MCF 10A (cell line): ENCODE measurements at regions not wholly inside any gene's neighbourhood (a gene's known extent, or its start where the extent isn't known, plus 50 kb on each side); places are given as distances from the start of the nearest gene placed in this dataset.

Experiments
- BruUV-seq: library from RNA; stranded (reverse); fragments of 400-500 nt; replicated peaks from 2 replicates; lab custom pipeline; 2021; lab: Mats Ljungman, UMichigan
- CTCF ChIA-PET: fragments of 300-600 bp; sonication (Branson Sonifier 250); formaldehyde crosslinking; extraction: SDS; loops from one replicate; lab custom pipeline; 2021; ENCODE audit warnings: antibody characterized with exemption, inconsistent platforms; lab: Yijun Ruan, JAX
- POLR2A ChIA-PET: fragments of 300-600, 350-650 bp; sonication (Branson Sonifier 250); formaldehyde crosslinking; extraction: SDS; loops from one replicate; lab custom pipeline; 2020; ENCODE audit warnings: antibody characterized with exemption, inconsistent platforms; lab: Yijun Ruan, JAX
- DNase-seq: peaks from one replicate; pipeline ENCODE4 v3.0.0-alpha.2; 2018; ENCODE audit not compliant: unreplicated experiment
- H3K27ac Mint-ChIP-seq: one replicate; pipeline ENCODE4 v1.8.0; 2022; ENCODE audit warnings: mild to moderate bottlenecking, low read depth, mixed read lengths; ENCODE audit not compliant: unreplicated experiment
- H3K27me3 Mint-ChIP-seq: one replicate; pipeline ENCODE4 v1.8.0; 2022; ENCODE audit warnings: mixed read lengths; ENCODE audit not compliant: insufficient read depth, unreplicated experiment
- H3K36me3 Mint-ChIP-seq: one replicate; pipeline ENCODE4 v1.8.0; 2022; ENCODE audit warnings: mild to moderate bottlenecking, moderate library complexity, mixed read lengths; ENCODE audit not compliant: insufficient read depth, unreplicated experiment
- H3K4me1 Mint-ChIP-seq: one replicate; pipeline ENCODE4 v1.8.0; 2022; ENCODE audit warnings: mixed read lengths; ENCODE audit not compliant: insufficient read depth, unreplicated experiment
- H3K4me3 Mint-ChIP-seq: one replicate; pipeline ENCODE4 v1.8.0; 2022; ENCODE audit warnings: mild to moderate bottlenecking, moderate library complexity, mixed read lengths; ENCODE audit not compliant: unreplicated experiment
- H3K9me3 Mint-ChIP-seq: one replicate; pipeline ENCODE4 v1.8.0; 2022; ENCODE audit warnings: mixed read lengths; ENCODE audit not compliant: unreplicated experiment
- intact Hi-C: fragments of 100-400 bp; cut with micrococcal nuclease; formaldehyde crosslinking; loops from 2 replicates; pipeline ENCODE4 v1.14.1; 2022
- TF ChIP-seq, protein P1 (sequence below): fragments of 200-600 bp; IDR thresholded peaks from one replicate; pipeline ENCODE4 v1.8.0; 2022; ENCODE audit warnings: antibody characterized with exemption, mild to moderate bottlenecking; ENCODE audit not compliant: unreplicated experiment

DNA sequence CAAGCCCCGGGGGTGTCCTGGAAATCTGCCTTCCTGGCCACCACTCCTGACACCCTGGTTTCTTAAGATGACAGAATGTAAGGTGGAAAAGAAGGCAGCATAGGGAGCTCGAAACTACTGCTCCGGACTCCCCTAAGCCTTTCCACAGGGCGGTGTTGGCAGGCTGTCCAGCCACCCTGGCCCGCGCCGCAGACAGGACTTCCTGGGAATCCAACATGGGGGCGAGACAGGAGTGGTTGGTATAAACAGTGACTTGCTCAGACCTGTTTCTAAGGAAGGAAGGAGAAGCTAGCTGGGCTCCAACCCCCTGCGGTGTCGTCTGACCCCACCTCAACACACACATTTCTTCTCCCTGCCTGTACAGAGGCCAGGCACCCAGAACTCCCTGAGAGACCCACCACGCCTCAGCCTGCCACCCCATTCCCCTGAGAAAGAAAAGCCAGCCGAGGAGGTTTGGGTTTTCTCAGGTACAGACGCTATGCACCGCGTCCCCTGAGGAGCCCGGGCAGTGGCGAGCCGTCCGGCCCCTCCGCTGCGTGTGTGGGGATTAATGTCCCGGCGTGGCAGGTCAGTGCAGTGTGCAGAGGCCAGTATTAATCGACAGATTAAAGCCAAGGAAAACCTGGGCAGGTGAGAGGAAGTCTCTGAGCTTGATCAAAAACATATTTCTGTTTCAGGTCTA is 349.6 kb upstream of the MKI67 start:
- Mint-ChIP-seq H3K36me3 (no peaks in the 10 kb centered on the region), H3K4me3 (no peak overlapping the region), H3K27me3 (no peaks in the 10 kb centered on the region), H3K9me3 (no peaks in the 10 kb centered on the region), H3K4me1 (no peaks in the 10 kb centered on the region), H3K27ac (no peak overlapping the region)
- TF ChIP-seq, protein P1, sequence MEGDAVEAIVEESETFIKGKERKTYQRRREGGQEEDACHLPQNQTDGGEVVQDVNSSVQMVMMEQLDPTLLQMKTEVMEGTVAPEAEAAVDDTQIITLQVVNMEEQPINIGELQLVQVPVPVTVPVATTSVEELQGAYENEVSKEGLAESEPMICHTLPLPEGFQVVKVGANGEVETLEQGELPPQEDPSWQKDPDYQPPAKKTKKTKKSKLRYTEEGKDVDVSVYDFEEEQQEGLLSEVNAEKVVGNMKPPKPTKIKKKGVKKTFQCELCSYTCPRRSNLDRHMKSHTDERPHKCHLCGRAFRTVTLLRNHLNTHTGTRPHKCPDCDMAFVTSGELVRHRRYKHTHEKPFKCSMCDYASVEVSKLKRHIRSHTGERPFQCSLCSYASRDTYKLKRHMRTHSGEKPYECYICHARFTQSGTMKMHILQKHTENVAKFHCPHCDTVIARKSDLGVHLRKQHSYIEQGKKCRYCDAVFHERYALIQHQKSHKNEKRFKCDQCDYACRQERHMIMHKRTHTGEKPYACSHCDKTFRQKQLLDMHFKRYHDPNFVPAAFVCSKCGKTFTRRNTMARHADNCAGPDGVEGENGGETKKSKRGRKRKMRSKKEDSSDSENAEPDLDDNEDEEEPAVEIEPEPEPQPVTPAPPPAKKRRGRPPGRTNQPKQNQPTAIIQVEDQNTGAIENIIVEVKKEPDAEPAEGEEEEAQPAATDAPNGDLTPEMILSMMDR = no peak
- no peak for DNase-seq
- BruUV-seq = no TSS peak
- ChIA-PET POLR2A (no interaction called here), CTCF (no interaction called here)
- intact Hi-C loops = no loop called here

DNA sequence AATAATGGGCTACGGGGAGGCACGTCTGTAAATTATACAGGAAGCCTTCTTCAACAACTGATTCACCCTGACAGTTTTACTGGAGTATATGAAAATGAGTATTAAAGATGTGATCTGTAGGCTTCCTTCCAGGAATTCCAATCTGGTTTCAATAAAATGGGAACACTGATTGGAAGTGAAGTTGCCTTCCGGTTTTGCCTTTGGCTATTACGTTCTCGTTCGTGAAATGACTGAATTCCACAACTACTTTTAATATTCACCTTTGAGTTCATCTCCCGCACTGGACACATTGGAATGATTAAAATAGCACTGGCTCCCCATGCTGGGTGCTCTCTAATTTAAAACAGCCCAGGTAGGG is 350.1 kb upstream of the MKI67 start:
- Mint-ChIP-seq H3K4me1 (no peaks in the 10 kb centered on the region), H3K4me3 (no peak overlapping the region), H3K27ac (no peak overlapping the region), H3K36me3 (no peaks in the 10 kb centered on the region), H3K27me3 (no peaks in the 10 kb centered on the region), H3K9me3 (no peaks in the 10 kb centered on the region)
- TF ChIP-seq, protein P1 = no peak
- ChIA-PET CTCF (interaction anchor here (0.7 kb wide), 1 partner anchor 257 kb away, joined by 3 read pairs; no protein-coding TSS in a partner anchor), POLR2A (no interaction called here)
- no TSS peak for BruUV-seq
- intact Hi-C loops = no loop called here
- no peak for DNase-seq

DNA sequence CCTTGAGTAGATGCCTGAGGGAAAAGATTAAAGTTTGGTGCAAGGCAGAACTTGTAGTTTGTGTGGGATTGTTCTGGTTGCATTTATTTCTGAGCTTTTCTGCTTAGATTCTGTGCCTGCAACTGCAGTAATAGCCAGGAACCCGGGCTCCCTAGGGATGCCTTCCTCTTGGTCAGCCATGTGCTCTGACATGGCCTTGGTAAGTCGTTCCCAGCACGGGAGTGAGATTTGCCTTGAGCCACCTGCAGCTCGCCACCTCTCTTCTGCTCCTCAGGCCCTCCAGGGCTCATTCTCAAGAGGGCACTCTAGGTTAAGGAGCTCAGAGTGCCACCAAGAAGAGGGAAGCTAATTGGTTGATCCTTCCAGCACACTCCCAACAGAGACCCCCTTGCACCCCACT is 350.6 kb upstream of the MKI67 start:
- H3K4me1 Mint-ChIP-seq = no peaks in the 10 kb centered on the region
- POLR2A ChIA-PET = no interaction called here
- no peak overlapping the region for H3K4me3 Mint-ChIP-seq
- CTCF ChIA-PET = interaction anchor here (0.6 to 0.7 kb wide), 2 partner anchors 256 to 980 kb away, joined by 3 read pairs; no protein-coding TSS in a partner anchor
- intact Hi-C loops = no loop called here
- no peak for DNase-seq
- H3K36me3 Mint-ChIP-seq = no peaks in the 10 kb centered on the region
- H3K27ac Mint-ChIP-seq = no peak overlapping the region
- H3K9me3 Mint-ChIP-seq = no peaks in the 10 kb centered on the region
- TF ChIP-seq, protein P1 = no peak
- H3K27me3 Mint-ChIP-seq = no peaks in the 10 kb centered on the region
- BruUV-seq = no TSS peak

DNA sequence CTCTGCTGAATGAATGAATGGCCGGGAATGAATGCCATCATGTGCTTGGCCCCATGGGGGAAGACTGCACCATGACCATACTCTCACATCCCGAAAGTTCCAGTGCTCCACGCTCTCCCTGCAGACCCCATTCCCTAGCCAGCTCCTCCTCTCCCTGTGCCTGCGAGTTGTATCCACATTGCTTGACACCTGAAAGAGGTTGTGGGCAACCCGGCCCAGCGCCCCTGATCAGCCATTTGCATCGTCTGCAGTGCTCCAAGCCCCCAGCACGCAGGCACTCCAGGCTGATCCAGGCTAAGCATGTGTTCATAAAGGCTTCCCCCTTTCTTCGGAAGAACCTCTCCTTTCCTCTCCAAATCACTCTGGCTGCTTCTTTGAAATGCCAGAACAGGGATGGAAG is 354.4 kb upstream of the MKI67 start:
- no peaks in the 10 kb centered on the region for H3K36me3 Mint-ChIP-seq
- ChIA-PET POLR2A (no interaction called here), CTCF (interaction anchor here (0.6 to 1.1 kb wide), 2 partner anchors 17 to 19 kb away, joined by 3 read pairs; no protein-coding TSS in a partner anchor)
- DNase-seq = no peak
- BruUV-seq = no TSS peak
- no peak overlapping the region for H3K4me3 Mint-ChIP-seq
- intact Hi-C loops = no loop called here
- H3K27ac Mint-ChIP-seq = no peak overlapping the region
- H3K9me3 Mint-ChIP-seq = no peaks in the 10 kb centered on the region
- no peaks in the 10 kb centered on the region for H3K27me3 Mint-ChIP-seq
- TF ChIP-seq, protein P1 = no peak
- no peaks in the 10 kb centered on the region for H3K4me1 Mint-ChIP-seq
